Cardiac fibroblast (primary cell): ENCODE measurements at regions not wholly inside any gene's neighbourhood (a gene's known extent, or its start where the extent isn't known, plus 50 kb on each side); places are given as distances from the start of the nearest gene placed in this dataset.
A peak's percentile ranks its signal among the peaks of the same experiment; 100 is the strongest.

Experiments used
- DNase-seq, 2 donors: peaks; one replicate each; pipeline versions ENCODE4 v3.0.0 to v3.0.0-alpha.2; 2010; ENCODE audit warnings: low read depth in 2 of 2
- H3K4me3 ChIP-seq, 2 donors: replicated peaks in 1 of 2; 1 replicate in 1 of 2; 2 replicates in 1 of 2; pipeline ENCODE4 v1.5.1; 2011; ENCODE audit warnings: low read depth in 2 of 2, low read length in 2 of 2, mild to moderate bottlenecking in 2 of 2, moderate library complexity in 1 of 2
- TF ChIP-seq, protein P1 (sequence below): IDR thresholded peaks from one replicate; pipeline ENCODE4 v1.5.1; 2011; ENCODE audit warnings: low read depth, mild to moderate bottlenecking, low read length, inconsistent platforms

DNA sequence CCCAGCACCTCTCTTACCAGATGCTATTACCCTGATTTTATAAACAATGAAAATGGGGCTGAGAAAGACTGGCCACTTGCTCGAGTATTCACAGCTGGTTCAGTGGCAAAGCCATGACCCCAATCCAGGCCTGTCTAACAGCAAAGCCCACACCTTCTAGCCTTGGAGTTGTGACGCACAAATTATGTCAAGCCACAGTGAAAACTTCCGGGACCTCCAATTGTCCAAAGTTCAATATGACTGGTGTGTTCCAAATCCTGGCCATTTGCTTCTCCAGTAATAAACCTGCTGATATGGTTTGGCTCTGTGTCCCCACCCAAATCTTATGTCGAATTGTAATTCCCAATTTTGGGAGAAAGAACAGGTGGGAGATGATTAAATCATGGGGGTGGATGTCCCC is 64.7 kb upstream of the RIOK3 start:
- no peak for DNase-seq
- H3K4me3 ChIP-seq, result no peak overlapping the region
- TF ChIP-seq, protein P1, sequence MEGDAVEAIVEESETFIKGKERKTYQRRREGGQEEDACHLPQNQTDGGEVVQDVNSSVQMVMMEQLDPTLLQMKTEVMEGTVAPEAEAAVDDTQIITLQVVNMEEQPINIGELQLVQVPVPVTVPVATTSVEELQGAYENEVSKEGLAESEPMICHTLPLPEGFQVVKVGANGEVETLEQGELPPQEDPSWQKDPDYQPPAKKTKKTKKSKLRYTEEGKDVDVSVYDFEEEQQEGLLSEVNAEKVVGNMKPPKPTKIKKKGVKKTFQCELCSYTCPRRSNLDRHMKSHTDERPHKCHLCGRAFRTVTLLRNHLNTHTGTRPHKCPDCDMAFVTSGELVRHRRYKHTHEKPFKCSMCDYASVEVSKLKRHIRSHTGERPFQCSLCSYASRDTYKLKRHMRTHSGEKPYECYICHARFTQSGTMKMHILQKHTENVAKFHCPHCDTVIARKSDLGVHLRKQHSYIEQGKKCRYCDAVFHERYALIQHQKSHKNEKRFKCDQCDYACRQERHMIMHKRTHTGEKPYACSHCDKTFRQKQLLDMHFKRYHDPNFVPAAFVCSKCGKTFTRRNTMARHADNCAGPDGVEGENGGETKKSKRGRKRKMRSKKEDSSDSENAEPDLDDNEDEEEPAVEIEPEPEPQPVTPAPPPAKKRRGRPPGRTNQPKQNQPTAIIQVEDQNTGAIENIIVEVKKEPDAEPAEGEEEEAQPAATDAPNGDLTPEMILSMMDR, result no peak

DNA sequence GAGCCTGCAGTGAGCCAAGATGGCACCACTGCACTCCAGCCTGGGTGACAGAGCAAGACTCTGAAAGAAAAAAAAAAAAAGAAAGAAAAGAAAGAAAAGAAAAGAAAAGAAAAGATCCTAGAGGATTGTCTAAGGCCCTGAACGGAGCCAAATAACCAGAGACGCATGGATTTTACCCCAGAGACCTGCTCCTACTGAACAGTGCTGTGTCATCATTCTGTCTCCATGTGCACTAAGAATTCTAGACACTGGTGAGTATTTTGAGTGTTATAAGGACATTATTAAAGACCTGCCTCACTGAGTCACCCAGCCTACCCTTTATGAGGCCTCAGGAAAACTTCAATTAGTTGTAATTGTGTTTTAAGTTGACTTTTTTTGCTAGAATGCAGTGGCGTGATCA is 61.9 kb upstream of the RIOK3 start:
- H3K4me3 ChIP-seq, result no peak overlapping the region
- DNase-seq, result peak in 1 of 2 donors; percentile 31
- TF ChIP-seq, protein P1, result no peak

DNA sequence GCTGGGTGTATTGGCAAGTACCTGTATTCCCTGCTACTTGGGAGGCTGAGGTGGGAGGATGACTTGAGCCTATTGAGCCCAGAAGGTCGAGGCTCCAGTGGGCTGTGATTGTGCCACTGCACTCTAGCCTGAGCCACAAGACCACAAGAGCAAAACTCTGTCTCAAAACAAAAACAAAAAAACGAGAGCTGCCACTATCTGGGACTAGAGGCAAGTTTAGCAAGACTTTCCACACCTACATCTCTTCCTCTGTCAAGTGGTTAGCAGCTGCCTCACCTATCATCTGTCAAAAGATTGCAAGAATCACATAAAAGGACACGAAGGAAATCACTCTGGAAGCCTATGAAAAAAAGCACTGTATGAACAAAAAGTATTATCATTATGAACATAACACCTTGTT is 55.2 kb upstream of the RIOK3 start:
- TF ChIP-seq, protein P1, result no peak
- no peak for DNase-seq
- no peak overlapping the region for H3K4me3 ChIP-seq

DNA sequence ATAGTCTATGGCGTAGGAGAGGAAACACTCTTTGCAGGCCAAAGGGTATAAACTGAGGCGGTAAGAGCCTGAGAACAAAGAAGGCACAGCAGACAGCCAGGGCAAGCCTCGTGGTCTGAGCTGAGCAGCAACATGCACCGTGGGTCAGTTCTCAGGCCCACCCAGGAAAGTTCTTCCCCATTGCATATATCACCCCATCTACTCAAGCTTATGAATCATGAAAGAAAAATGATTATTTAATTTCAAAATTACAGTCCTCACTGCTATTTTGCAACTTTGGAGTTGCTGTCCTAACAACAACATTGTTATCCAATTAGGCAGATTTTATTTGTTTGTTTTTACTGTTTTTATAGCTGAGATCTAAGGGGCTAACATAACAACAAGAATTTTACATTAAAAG is 54.7 kb upstream of the RIOK3 start:
- no peak overlapping the region for H3K4me3 ChIP-seq
- peak; percentile 39 to 72 for DNase-seq
- TF ChIP-seq, protein P1, result no peak

DNA sequence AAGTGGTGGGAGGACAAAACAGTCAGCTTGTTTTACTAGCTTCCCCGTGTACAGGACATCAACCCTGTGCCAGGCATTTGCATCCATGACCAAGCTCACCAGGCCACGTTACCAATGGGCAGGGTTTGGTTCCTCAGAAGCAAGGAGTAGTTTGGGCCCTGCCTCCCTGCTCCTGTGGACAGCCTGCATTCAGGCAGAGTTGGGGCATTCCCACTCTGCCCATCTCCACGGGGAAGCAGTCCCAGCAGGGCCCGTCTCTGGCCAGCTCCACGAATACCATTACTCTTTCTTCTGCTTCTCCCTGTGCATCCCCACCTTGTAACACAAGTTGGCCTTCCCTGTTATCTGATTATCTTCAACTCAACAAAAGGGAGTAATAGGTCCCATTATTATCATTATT is 54.0 kb upstream of the RIOK3 start:
- TF ChIP-seq, protein P1, result no peak
- DNase-seq, result no peak
- H3K4me3 ChIP-seq, result no peak overlapping the region

DNA sequence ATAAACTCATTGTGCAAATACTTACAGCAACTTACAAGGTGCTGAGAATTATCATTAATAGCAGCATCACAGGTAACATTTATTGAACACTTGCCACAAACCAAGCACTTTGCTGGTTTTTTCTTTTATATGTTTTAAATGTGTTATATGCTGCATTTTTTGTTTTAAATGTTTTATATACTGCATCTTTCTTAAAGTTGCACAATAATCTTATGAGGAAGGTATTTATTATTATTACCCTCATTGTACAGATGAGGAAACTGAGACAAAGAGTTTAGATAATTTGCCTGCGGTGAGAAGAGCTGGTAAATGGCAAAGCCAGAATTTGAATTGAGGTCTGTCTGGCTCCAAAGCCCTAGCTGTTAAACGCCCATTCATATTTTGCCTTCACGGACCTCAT is 52.2 kb upstream of the RIOK3 start:
- no peak overlapping the region for H3K4me3 ChIP-seq
- TF ChIP-seq, protein P1, result no peak
- DNase-seq, result no peak

DNA sequence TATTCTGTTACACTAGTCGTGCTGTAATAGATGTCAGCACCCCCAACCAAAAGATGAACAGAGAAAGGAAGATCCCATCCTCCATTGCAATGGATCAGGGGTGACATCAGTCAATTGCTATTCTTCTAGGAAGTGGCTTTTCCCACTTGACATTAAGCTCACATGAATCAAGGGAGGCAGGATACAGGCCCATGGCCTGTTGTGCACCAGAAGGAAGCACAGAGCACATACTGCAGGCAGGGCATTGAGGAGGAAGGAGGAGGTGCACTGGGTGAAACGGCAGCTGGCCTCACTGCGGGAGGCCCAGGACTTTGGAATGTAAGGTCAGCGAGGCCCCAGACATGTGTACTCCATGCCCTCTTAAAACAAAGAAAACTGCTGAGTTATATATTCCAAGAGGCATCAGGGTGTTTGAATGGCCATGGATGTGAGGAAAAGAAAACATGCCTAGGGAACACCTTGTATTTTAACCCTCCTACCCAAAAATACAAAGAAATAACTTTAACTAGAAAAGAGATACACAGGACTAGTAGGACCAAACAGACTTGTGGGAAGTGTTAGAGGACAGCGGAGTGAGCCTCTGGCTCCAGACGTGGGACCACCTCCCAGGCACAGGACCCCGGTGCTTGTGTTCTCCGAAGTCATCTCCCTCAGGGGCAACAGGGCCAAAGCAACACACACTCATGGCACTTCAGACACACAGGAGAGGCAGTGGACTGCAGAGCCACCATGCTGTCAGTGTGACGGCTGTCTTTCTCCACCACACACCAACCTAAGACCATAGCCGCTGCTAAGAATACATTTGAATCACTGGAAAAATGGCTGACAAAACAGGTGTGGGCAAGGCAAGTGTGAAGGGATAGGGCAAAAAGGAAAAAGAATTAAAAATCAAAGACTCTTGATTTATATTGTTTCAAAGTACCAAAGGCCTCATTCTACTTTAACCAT is 51.4 kb upstream of the RIOK3 start:
- TF ChIP-seq, protein P1, result no peak
- peak; percentile 78 to 85 for DNase-seq
- H3K4me3 ChIP-seq, result no peak overlapping the region
